SK-N-SH (cell line): ENCODE measurements at regions not wholly inside any gene's neighbourhood (a gene's known extent, or its start where the extent isn't known, plus 50 kb on each side); places are given as distances from the start of the nearest gene placed in this dataset.

ENCODE experiments used
- FOXJ3 ChIP-seq: sonication (generic); formaldehyde crosslinking; IDR thresholded peaks from 2 replicates; pipeline ENCODE4 v1.5.1; 2020; ENCODE audit warnings: mild to moderate bottlenecking, missing genetic modification reagents
- NFIC ChIP-seq: IDR thresholded peaks from 2 replicates; pipeline ENCODE4 v1.4.0; 2012; ENCODE audit warnings: borderline replicate concordance
- RAD21 ChIP-seq: IDR thresholded peaks from 2 replicates; pipeline ENCODE4 v1.6.1; 2012; ENCODE audit warnings: mild to moderate bottlenecking, low read length
- RFX5 ChIP-seq: IDR thresholded peaks from 2 replicates; pipeline ENCODE4 v1.6.1; 2012; ENCODE audit warnings: mild to moderate bottlenecking, improper control_type of control experiment, low read length
- SMC3 ChIP-seq: IDR thresholded peaks from 2 replicates; pipeline ENCODE4 v1.6.1; 2012; ENCODE audit warnings: low read depth, low read length, improper control_type of control experiment
- TAF1 ChIP-seq: IDR thresholded peaks from 2 replicates; pipeline ENCODE4 v1.6.1; 2012; ENCODE audit warnings: low read depth, mild to moderate bottlenecking, low read length, moderate library complexity, borderline replicate concordance
- YY1 ChIP-seq: IDR thresholded peaks from 2 replicates; pipeline ENCODE4 v1.4.0; 2012; ENCODE audit warnings: low read depth, mild to moderate bottlenecking
- TF ChIP-seq, protein P1 (sequence below): fragments of 200-600 bp; sonication (generic); IDR thresholded peaks from 2 replicates; pipeline ENCODE4 v1.6.1; 2017; ENCODE audit warnings: antibody characterized with exemption, mild to moderate bottlenecking, moderate library complexity
- TF ChIP-seq, protein P2 (sequence below): fragments of 150-350 bp; IDR thresholded peaks from 2 replicates; pipeline ENCODE4 v1.6.1; 2017; ENCODE audit warnings: antibody characterized with exemption, low read length, low read depth, borderline replicate concordance

- TF ChIP-seq TAF1 = no peak
- TF ChIP-seq, protein P1, sequence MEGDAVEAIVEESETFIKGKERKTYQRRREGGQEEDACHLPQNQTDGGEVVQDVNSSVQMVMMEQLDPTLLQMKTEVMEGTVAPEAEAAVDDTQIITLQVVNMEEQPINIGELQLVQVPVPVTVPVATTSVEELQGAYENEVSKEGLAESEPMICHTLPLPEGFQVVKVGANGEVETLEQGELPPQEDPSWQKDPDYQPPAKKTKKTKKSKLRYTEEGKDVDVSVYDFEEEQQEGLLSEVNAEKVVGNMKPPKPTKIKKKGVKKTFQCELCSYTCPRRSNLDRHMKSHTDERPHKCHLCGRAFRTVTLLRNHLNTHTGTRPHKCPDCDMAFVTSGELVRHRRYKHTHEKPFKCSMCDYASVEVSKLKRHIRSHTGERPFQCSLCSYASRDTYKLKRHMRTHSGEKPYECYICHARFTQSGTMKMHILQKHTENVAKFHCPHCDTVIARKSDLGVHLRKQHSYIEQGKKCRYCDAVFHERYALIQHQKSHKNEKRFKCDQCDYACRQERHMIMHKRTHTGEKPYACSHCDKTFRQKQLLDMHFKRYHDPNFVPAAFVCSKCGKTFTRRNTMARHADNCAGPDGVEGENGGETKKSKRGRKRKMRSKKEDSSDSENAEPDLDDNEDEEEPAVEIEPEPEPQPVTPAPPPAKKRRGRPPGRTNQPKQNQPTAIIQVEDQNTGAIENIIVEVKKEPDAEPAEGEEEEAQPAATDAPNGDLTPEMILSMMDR = no peak
- TF ChIP-seq RFX5 = no peak
- TF ChIP-seq SMC3 = no peak
- TF ChIP-seq, protein P2, sequence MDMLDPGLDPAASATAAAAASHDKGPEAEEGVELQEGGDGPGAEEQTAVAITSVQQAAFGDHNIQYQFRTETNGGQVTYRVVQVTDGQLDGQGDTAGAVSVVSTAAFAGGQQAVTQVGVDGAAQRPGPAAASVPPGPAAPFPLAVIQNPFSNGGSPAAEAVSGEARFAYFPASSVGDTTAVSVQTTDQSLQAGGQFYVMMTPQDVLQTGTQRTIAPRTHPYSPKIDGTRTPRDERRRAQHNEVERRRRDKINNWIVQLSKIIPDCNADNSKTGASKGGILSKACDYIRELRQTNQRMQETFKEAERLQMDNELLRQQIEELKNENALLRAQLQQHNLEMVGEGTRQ = no peak
- no peak for TF ChIP-seq YY1
- no peak for TF ChIP-seq RAD21
- no peak for TF ChIP-seq FOXJ3 (CRISPR knock-in tag)
- TF ChIP-seq NFIC = no peak
Measured at GRCh38 chrX:10952619-10953018, 158.5 kb upstream of the HCCS start.
